C4-2B (cell line): ENCODE measurements at regions not wholly inside any gene's neighbourhood (a gene's known extent, or its start where the extent isn't known, plus 50 kb on each side); places are given as distances from the start of the nearest gene placed in this dataset.

Source experiments
- ZFX ChIP-seq: fragments of 450-650 bp; IDR thresholded peaks from 2 replicates; pipeline ENCODE4 v1.6.1; 2017
- TF ChIP-seq, protein P1 (sequence below): fragments of 450-650 bp; conservative IDR thresholded peaks from 2 replicates; pipeline ENCODE4 v1.5.1; 2017; ENCODE audit warnings: mild to moderate bottlenecking

GRCh38 chr15:38028869-38029268 lies 94.4 kb downstream of the TMCO5A start:
- TF ChIP-seq, protein P1, sequence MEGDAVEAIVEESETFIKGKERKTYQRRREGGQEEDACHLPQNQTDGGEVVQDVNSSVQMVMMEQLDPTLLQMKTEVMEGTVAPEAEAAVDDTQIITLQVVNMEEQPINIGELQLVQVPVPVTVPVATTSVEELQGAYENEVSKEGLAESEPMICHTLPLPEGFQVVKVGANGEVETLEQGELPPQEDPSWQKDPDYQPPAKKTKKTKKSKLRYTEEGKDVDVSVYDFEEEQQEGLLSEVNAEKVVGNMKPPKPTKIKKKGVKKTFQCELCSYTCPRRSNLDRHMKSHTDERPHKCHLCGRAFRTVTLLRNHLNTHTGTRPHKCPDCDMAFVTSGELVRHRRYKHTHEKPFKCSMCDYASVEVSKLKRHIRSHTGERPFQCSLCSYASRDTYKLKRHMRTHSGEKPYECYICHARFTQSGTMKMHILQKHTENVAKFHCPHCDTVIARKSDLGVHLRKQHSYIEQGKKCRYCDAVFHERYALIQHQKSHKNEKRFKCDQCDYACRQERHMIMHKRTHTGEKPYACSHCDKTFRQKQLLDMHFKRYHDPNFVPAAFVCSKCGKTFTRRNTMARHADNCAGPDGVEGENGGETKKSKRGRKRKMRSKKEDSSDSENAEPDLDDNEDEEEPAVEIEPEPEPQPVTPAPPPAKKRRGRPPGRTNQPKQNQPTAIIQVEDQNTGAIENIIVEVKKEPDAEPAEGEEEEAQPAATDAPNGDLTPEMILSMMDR = no peak
- TF ChIP-seq ZFX = no peak
